ENCODE measurements at regions not wholly inside any gene's neighbourhood (a gene's known extent, or its start where the extent isn't known, plus 50 kb on each side); places are given as distances from the start of the nearest gene placed in this dataset.

DNA sequence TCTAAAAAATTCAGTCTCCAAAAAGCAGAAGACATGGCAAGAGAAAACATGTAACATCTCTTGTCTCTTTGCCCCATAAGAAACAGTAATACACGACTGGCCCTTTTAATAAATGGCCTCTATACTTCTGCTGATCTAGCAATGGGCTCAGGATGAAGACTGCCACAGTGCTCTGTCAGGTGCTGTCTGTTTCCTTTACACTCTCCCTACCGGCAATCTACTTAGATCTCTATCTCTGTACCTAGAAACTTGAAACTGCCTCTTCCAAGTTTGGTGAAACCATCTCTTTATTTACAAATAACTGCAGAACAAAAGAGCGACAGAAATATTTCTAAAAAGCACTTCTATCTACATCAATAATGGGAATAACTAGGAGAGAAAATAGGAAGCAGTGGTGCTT is 685.2 kb upstream of the INTU start:
- H3K79me2 ChIP-seq (ENCODE audit: low read length) = no peaks in the 10 kb centered on the region
- H3K27ac ChIP-seq (ENCODE audit: low read length) = no peak overlapping the region
- no peak overlapping the region for H3K4me3 ChIP-seq (ENCODE audit: low read length)
- no peak overlapping the region for H2AFZ ChIP-seq (ENCODE audit: low read depth, low read length)
- no peak overlapping the region for H3K4me2 ChIP-seq (ENCODE audit: low read length)
- no peak overlapping the region for H3K9ac ChIP-seq (ENCODE audit: low read length)
- no peaks in the 10 kb centered on the region for H3K27me3 ChIP-seq (ENCODE audit: low read depth, low read length)
- TF ChIP-seq, protein P1, sequence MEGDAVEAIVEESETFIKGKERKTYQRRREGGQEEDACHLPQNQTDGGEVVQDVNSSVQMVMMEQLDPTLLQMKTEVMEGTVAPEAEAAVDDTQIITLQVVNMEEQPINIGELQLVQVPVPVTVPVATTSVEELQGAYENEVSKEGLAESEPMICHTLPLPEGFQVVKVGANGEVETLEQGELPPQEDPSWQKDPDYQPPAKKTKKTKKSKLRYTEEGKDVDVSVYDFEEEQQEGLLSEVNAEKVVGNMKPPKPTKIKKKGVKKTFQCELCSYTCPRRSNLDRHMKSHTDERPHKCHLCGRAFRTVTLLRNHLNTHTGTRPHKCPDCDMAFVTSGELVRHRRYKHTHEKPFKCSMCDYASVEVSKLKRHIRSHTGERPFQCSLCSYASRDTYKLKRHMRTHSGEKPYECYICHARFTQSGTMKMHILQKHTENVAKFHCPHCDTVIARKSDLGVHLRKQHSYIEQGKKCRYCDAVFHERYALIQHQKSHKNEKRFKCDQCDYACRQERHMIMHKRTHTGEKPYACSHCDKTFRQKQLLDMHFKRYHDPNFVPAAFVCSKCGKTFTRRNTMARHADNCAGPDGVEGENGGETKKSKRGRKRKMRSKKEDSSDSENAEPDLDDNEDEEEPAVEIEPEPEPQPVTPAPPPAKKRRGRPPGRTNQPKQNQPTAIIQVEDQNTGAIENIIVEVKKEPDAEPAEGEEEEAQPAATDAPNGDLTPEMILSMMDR (IDR thresholded peaks at IDR 0.05; ENCODE audit: low read depth, low read length) = no peak
- TF ChIP-seq EZH2phosphoT487 (IDR thresholded peaks at IDR 0.05; ENCODE audit: low read depth) = no peak
- H4K20me1 ChIP-seq (ENCODE audit: insufficient read depth, low read length) = no peaks in the 10 kb centered on the region
- no peaks in the 10 kb centered on the region for H3K36me3 ChIP-seq (replicated peaks; ENCODE audit: low read depth, low read length)
- no peaks in the 10 kb centered on the region for H3K4me1 ChIP-seq (ENCODE audit: low read length)
- no peaks in the 10 kb centered on the region for H3K9me3 ChIP-seq (ENCODE audit: insufficient read depth, low read length)

DNA sequence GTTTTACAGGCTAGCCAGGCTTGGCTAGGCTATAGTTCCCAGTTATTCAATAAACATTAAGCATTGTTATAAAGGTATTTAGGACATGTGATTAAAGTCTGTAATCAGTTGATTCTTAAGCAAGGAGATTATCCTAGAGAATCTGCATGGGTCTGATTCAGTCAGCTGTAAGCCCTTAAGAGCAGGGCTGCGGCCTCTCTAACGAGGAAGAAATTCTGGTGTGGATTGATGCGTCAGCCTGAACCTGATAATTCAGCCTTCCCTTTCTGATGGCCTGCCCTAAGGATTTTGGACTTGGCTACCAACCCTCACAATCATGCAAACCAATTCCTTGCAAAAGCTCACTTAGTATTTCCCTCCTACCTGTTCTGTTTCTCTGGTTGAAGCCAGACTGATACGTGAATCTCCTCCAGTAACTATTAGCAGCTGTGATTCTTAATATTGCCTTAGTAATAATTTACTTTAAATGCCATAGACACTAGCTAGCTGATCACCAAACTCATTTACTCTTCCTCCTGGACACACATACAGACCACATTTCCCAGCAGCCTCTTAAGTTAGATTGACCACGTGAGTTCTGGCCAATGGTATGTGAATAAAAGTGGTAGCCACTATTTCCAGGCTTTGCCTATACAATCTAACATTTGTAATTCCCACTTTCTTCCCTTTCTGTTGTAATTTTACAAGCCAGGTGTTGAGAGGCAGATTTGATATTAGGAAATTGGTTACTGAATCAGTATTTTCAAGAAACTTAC is 678.0 kb upstream of the INTU start:
- no peak overlapping the region for H3K4me2 ChIP-seq (ENCODE audit: low read length)
- no peaks in the 10 kb centered on the region for H3K27me3 ChIP-seq (ENCODE audit: low read depth, low read length)
- H3K79me2 ChIP-seq (ENCODE audit: low read length) = no peaks in the 10 kb centered on the region
- no peaks in the 10 kb centered on the region for H3K36me3 ChIP-seq (replicated peaks; ENCODE audit: low read depth, low read length)
- no peak overlapping the region for H3K27ac ChIP-seq (ENCODE audit: low read length)
- no peak for TF ChIP-seq EZH2phosphoT487 (IDR thresholded peaks at IDR 0.05; ENCODE audit: low read depth)
- H3K4me3 ChIP-seq (ENCODE audit: low read length) = no peak overlapping the region
- no peak overlapping the region for H3K9ac ChIP-seq (ENCODE audit: low read length)
- H4K20me1 ChIP-seq (ENCODE audit: insufficient read depth, low read length) = no peaks in the 10 kb centered on the region
- H3K4me1 ChIP-seq (ENCODE audit: low read length) = no peaks in the 10 kb centered on the region
- H2AFZ ChIP-seq (ENCODE audit: low read depth, low read length) = no peak overlapping the region
- no peaks in the 10 kb centered on the region for H3K9me3 ChIP-seq (ENCODE audit: insufficient read depth, low read length)

DNA sequence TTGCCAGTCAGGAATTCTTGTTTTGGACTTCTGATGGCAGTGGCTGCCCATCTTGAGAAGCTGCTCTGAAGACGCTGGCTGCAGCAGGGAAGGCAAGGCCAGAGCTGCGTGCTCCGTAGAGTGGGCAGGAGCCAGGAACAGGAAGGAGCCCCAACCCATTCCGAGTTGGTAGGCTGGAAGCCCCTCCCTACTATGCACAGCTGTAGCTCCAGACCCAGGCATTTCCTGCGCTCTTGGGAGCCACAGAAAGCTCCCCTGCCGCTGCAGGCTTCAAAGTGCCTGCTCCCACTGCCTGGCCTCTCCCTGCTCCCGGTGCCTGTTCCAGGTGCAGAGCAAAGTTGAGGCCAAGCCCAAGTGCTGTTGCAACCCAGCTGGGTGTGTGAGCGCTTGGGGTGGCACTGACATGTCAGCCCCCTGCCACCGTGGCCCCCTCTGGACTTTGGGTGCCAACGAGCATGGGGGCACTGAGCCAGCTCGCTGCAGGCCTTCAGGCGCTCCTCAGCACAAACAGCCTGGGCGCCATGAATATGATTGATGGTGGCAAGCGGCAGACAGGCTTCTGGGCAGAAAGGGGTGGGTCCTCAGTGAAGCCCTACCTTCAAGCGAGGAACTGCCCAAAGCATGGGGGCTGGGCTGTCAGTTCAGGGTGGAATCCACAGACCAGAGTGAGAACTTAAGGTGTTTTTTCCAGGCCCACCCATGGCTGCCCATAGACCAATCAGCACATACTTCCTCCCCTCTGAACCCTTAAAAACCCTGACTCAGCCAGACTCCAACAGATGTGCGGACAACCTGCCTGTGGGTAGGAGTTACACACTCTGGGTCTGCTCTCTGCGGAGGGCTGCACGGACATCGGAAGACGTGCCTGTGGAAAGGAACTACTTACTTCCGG is 677.2 kb upstream of the INTU start:
- no peak for TF ChIP-seq EZH2phosphoT487 (IDR thresholded peaks at IDR 0.05; ENCODE audit: low read depth)
- TF ChIP-seq, protein P1 (IDR thresholded peaks at IDR 0.05; ENCODE audit: low read depth, low read length) = no peak
- no peak overlapping the region for H3K4me2 ChIP-seq (ENCODE audit: low read length)
- H4K20me1 ChIP-seq (ENCODE audit: insufficient read depth, low read length) = no peaks in the 10 kb centered on the region
- no peaks in the 10 kb centered on the region for H3K79me2 ChIP-seq (ENCODE audit: low read length)
- no peak overlapping the region for H3K27ac ChIP-seq (ENCODE audit: low read length)
- no peaks in the 10 kb centered on the region for H3K36me3 ChIP-seq (replicated peaks; ENCODE audit: low read depth, low read length)
- H3K9ac ChIP-seq (ENCODE audit: low read length) = no peak overlapping the region
- H2AFZ ChIP-seq (ENCODE audit: low read depth, low read length) = no peak overlapping the region; the same call in 1 of the 2 replicates
- H3K9me3 ChIP-seq (ENCODE audit: insufficient read depth, low read length) = no peaks in the 10 kb centered on the region
- no peaks in the 10 kb centered on the region for H3K27me3 ChIP-seq (ENCODE audit: low read depth, low read length)
- H3K4me3 ChIP-seq (ENCODE audit: low read length) = no peak overlapping the region
- no peaks in the 10 kb centered on the region for H3K4me1 ChIP-seq (ENCODE audit: low read length)

DNA sequence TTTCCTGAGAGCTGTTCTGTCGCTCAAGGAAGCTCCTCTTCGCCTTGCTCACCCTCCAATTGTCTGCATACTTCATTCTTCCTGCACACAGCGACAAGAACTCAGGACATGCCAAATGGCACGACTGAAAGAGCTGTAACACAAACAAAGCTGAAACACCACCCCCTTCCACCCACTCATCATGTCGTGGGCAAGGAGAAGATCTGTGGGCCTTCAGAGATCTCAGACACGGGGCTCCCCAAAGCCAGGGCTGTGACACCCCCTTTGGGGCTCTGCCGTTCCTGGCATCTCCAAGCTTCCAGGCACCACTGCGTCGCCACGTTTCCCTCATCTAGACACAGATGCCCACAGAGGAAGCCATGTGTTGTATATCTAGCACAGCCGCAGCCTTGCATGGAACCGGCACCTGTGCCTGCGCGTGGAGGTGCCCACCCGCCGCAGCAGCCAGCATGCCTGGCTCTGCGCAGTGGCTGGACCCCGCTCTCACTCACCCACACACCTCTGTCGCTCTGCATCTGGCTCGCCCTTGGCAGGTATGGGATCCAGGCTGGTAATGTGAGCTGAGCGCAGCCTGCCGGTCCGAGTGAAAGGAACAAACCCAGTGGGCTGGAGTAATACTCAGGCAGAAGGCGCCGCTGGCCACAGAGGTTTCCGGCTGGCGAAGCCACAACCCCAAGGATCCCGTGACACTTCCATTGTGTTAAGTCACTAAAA is 676.4 kb upstream of the INTU start:
- Histone ChIP-seq H3K9ac (ENCODE audit: low read length) (no peak overlapping the region), H3K27me3 (ENCODE audit: low read depth, low read length) (no peaks in the 10 kb centered on the region), H3K79me2 (ENCODE audit: low read length) (no peaks in the 10 kb centered on the region), H3K36me3 (replicated peaks; ENCODE audit: low read depth, low read length) (no peaks in the 10 kb centered on the region), H3K4me3 (ENCODE audit: low read length) (no peak overlapping the region), H3K4me1 (ENCODE audit: low read length) (no peaks in the 10 kb centered on the region), H3K4me2 (ENCODE audit: low read length) (no peak overlapping the region), H3K9me3 (ENCODE audit: insufficient read depth, low read length) (no peaks in the 10 kb centered on the region), H2AFZ (ENCODE audit: low read depth, low read length) (no peak overlapping the region; the same call in 1 of the 2 replicates), H3K27ac (ENCODE audit: low read length) (no peak overlapping the region), H4K20me1 (ENCODE audit: insufficient read depth, low read length) (no peaks in the 10 kb centered on the region)
- no peak for TF ChIP-seq EZH2phosphoT487 (IDR thresholded peaks at IDR 0.05; ENCODE audit: low read depth)
- TF ChIP-seq, protein P1 (IDR thresholded peaks at IDR 0.05; ENCODE audit: low read depth, low read length) = no peak
